GM06990 (cell line): ENCODE measurements at regions not wholly inside any gene's neighbourhood (a gene's known extent, or its start where the extent isn't known, plus 50 kb on each side); places are given as distances from the start of the nearest gene placed in this dataset.

ENCODE experiments used
- DNase-seq: peaks from one replicate; pipeline ENCODE4 v3.0.0-alpha.2; 2011; ENCODE audit not compliant: insufficient read length; ENCODE audit errors: extremely low read depth
- H3K27me3 ChIP-seq: replicated peaks from 2 replicates; pipeline ENCODE4 v1.6.0; 2011; ENCODE audit warnings: low read length; ENCODE audit not compliant: control insufficient read depth, insufficient read depth
- H3K36me3 ChIP-seq: 2 replicates; pipeline ENCODE4 v1.5.1; 2011; ENCODE audit warnings: low read length; ENCODE audit not compliant: control insufficient read depth, insufficient read depth
- H3K4me3 ChIP-seq: replicated peaks from 2 replicates; pipeline ENCODE4 v1.5.1; 2011; ENCODE audit warnings: low read depth, mild to moderate bottlenecking, control low read depth, low read length
- TF ChIP-seq, protein P1 (sequence below): IDR thresholded peaks from 2 replicates; pipeline ENCODE4 v1.5.1; 2011; ENCODE audit warnings: low read length, control low read depth, mild to moderate bottlenecking, inconsistent platforms; ENCODE audit not compliant: insufficient read depth, poor library complexity, severe bottlenecking

DNA sequence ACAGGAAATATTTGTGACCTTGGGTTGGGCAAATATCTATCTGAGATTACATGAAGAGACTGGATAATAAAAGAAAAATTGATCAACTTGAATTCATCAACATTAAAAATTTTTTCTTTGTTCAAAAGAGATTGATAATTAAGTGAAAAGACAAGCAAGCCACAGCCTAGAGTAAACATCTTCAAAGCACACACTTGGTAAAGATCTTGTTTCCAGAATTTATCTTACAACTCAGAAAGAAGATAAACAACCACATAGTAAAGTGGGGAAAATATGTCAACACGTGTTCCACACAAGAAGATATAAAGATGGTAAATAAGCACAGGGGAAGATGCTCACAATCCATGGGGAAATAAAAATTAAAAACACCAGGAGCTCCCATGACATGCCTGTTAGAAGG is 195.9 kb downstream of the SOX11 start:
- Histone ChIP-seq H3K36me3 (no peaks in the 10 kb centered on the region), H3K4me3 (no peak overlapping the region), H3K27me3 (no peaks in the 10 kb centered on the region)
- DNase-seq, result no peak
- TF ChIP-seq, protein P1, sequence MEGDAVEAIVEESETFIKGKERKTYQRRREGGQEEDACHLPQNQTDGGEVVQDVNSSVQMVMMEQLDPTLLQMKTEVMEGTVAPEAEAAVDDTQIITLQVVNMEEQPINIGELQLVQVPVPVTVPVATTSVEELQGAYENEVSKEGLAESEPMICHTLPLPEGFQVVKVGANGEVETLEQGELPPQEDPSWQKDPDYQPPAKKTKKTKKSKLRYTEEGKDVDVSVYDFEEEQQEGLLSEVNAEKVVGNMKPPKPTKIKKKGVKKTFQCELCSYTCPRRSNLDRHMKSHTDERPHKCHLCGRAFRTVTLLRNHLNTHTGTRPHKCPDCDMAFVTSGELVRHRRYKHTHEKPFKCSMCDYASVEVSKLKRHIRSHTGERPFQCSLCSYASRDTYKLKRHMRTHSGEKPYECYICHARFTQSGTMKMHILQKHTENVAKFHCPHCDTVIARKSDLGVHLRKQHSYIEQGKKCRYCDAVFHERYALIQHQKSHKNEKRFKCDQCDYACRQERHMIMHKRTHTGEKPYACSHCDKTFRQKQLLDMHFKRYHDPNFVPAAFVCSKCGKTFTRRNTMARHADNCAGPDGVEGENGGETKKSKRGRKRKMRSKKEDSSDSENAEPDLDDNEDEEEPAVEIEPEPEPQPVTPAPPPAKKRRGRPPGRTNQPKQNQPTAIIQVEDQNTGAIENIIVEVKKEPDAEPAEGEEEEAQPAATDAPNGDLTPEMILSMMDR, result no peak

GRCh38 chr2:5889519-5889918 is 197.3 kb downstream of the SOX11 start:
- DNase-seq, result no peak
- H3K36me3 ChIP-seq, result no peaks in the 10 kb centered on the region
- H3K27me3 ChIP-seq, result no peaks in the 10 kb centered on the region
- TF ChIP-seq, protein P1, result no peak
- no peak overlapping the region for H3K4me3 ChIP-seq

GRCh38 chr2:5894355-5894754 is 202.2 kb downstream of the SOX11 start:
- no peaks in the 10 kb centered on the region for H3K27me3 ChIP-seq
- H3K36me3 ChIP-seq, result no peaks in the 10 kb centered on the region
- no peak overlapping the region for H3K4me3 ChIP-seq
- TF ChIP-seq, protein P1, result no peak
- no peak for DNase-seq

DNA sequence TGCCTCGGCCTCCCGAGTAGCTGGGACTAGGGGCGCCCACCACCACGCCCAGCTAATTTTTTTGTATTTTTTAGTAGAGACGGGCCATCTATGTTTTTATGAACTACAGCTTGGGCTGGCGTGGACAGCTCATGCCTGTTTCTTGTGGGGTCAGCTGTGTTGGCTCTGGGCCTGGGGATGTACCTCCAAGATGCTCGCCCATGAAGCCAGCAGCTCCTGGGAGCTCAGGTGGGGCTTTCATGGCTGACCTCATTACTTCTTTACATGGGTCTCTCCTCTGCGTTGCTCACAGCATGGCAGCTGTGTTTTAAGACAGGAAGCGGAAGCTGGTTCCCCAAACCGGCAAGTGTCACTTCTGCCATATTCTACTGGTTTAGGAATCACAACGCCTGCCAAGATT is 203.1 kb downstream of the SOX11 start:
- Histone ChIP-seq H3K27me3 (no peaks in the 10 kb centered on the region), H3K36me3 (no peaks in the 10 kb centered on the region), H3K4me3 (no peak overlapping the region)
- no peak for DNase-seq
- TF ChIP-seq, protein P1, result no peak

DNA sequence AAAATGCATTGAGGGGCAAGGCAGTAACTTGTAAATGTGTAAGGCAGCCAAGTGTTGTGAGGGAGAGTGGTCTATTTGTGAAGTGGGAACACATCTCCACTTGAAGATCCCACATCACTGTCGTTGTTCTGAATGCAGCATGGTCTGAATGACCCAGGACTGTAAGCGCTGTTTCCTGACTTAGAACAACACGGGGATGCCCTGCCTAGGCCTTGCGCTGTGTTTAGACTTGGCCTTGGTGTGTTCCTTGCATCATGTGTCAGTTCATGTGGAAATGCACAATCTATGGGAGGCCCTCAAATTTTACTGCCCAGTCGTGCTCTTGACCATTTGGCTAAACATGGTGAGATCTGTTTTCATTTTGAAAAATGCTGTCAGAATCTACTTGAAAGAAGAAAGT is 205.1 kb downstream of the SOX11 start:
- TF ChIP-seq, protein P1, result no peak
- no peaks in the 10 kb centered on the region for H3K36me3 ChIP-seq
- DNase-seq, result no peak
- no peak overlapping the region for H3K4me3 ChIP-seq
- H3K27me3 ChIP-seq, result no peaks in the 10 kb centered on the region

DNA sequence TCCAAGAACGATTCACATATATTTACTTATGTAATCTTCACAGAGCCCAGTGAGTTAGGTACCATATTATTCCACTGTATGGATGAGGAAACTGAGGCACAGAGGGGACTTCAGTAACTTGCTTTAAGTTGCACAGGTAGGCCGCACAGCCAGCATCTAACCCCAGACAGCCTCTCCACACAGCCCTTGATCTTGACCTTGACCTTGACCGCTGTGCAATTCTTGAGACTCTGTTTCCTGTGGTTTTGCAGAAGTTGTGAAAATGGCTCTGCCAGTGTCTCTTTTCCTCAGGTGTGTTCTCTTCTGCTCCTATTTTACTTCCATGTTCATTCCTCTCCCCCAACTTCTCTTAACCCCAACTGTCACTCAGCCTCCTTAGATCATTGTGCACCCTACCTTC is 206.5 kb downstream of the SOX11 start:
- Histone ChIP-seq H3K4me3 (no peak overlapping the region), H3K27me3 (no peaks in the 10 kb centered on the region), H3K36me3 (no peaks in the 10 kb centered on the region)
- DNase-seq, result no peak
- TF ChIP-seq, protein P1, result no peak
